ENCODE measurements at regions not wholly inside any gene's neighbourhood (a gene's known extent, or its start where the extent isn't known, plus 50 kb on each side); places are given as distances from the start of the nearest gene placed in this dataset.

- WGBS (ENCODE audit: insufficient coverage) = 78% methylated on average over 1 of the region's 1 CpG
Measured at GRCh38 chrX:22347491-22347890, 74.8 kb downstream of the CBLL2 start.

GRCh38 chrX:22349116-22349515 lies 76.4 kb downstream of the CBLL2 start:
- H3K27ac ChIP-seq (ENCODE audit: insufficient read depth in 1 of 2, low read depth in 1 of 2, low read length in 2 of 2, poor library complexity in 1 of 2, severe bottlenecking in 2 of 2) = no peak overlapping the region
- POLR2A ChIA-PET = no interaction called here
- H3K36me3 ChIP-seq (ENCODE audit: control insufficient read depth in 4 of 4, insufficient read depth in 4 of 4, low read length in 3 of 4) = no peaks in the 10 kb centered on the region
- CTCF ChIA-PET = no interaction called here
- no peaks in the 10 kb centered on the region for H3K4me1 ChIP-seq (ENCODE audit: control extremely low read depth in 1 of 4, control insufficient read depth in 4 of 4, insufficient read depth in 4 of 4, low read length in 3 of 4)
- H3K4me3 ChIP-seq (ENCODE audit: control insufficient read depth in 1 of 7, extremely low read depth in 1 of 7, insufficient read depth in 4 of 7, low read depth in 2 of 7, low read length in 6 of 7) = no peak overlapping the region
- H3K9me3 ChIP-seq (ENCODE audit: control extremely low read depth in 1 of 5, control insufficient read depth in 4 of 5, insufficient read depth in 2 of 5, low read depth in 1 of 5, low read length in 4 of 5) = no peaks in the 10 kb centered on the region
- H3K27me3 ChIP-seq (replicated peaks in 2 of 5; ENCODE audit: control insufficient read depth in 4 of 5, insufficient read depth in 5 of 5, low read length in 4 of 5) = peaks cover 0 to 4% (median 0%) of the 10 kb centered on the region in 5 experiments
- DNase-seq = no peak
- 61% methylated on average over 2 of the region's 2 CpGs for WGBS (ENCODE audit: insufficient coverage)

More at GRCh38 chrX:22347491-22347890, 74.8 kb downstream of the CBLL2 start:
- Histone ChIP-seq H3K4me1 (ENCODE audit: control extremely low read depth in 1 of 4, control insufficient read depth in 4 of 4, insufficient read depth in 4 of 4, low read length in 3 of 4) (no peaks in the 10 kb centered on the region), H3K27ac (ENCODE audit: insufficient read depth in 1 of 2, low read depth in 1 of 2, low read length in 2 of 2, poor library complexity in 1 of 2, severe bottlenecking in 2 of 2) (no peak overlapping the region), H3K27me3 (replicated peaks in 2 of 5; ENCODE audit: control insufficient read depth in 4 of 5, insufficient read depth in 5 of 5, low read length in 4 of 5) (no peaks in the 10 kb centered on the region), H3K36me3 (ENCODE audit: control insufficient read depth in 4 of 4, insufficient read depth in 4 of 4, low read length in 3 of 4) (no peaks in the 10 kb centered on the region), H3K4me3 (ENCODE audit: control insufficient read depth in 1 of 7, extremely low read depth in 1 of 7, insufficient read depth in 4 of 7, low read depth in 2 of 7, low read length in 6 of 7) (no peak overlapping the region), H3K9me3 (ENCODE audit: control extremely low read depth in 1 of 5, control insufficient read depth in 4 of 5, insufficient read depth in 2 of 5, low read depth in 1 of 5, low read length in 4 of 5) (no peaks in the 10 kb centered on the region)
- ChIA-PET CTCF (no interaction called here), POLR2A (no interaction called here)
- DNase-seq = no peak

DNA sequence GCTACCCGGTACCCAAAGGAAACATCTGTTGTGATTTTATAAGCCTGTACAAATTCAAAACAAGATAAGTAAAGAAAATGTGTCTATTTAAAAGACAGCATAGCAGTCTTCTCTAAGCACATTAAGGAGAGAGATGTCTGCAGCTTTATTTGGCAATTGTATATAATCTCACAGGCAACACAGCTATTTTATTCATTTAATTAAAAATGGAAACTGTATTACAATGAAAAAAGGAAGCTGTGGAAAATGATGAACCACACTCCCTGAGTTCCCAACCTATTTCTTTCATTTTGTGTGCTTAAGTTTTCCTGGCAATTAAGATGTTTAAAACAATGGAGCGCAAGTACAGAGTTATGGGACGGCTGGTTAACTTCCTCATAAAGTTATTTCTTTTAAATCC lies 78.4 kb downstream of the CBLL2 start:
- WGBS (ENCODE audit: insufficient coverage) = no CpG with 5 or more reads among the region's 3 CpGs
- H3K4me3 ChIP-seq (ENCODE audit: control insufficient read depth in 1 of 7, extremely low read depth in 1 of 7, insufficient read depth in 4 of 7, low read depth in 2 of 7, low read length in 6 of 7) = no peak overlapping the region

DNA sequence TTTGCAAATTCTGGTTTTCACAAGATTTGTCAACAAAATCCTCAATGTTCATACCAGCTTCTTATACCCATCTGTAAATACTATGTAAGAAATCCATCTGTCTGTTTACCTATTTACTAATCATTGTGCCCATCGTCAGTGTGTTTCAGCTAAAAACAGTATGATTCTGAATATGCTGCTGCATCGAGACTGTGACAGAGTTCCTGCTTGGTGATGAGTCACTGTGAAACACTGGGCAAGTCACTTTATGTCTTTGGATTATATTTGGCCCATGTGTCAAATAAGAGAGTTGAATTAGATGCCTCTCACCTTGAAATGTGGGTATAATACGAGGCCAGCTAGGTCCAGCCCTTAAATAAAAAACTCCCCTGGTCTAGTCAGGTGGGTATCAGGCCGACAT lies 79.3 kb downstream of the CBLL2 start:
- 83% methylated on average over 3 of the region's 4 CpGs for WGBS (ENCODE audit: insufficient coverage)
- Histone ChIP-seq H3K27me3 (replicated peaks in 2 of 5; ENCODE audit: control insufficient read depth in 4 of 5, insufficient read depth in 5 of 5, low read length in 4 of 5) (peaks cover 0 to 4% (median 0%) of the 10 kb centered on the region in 5 experiments), H3K36me3 (ENCODE audit: control insufficient read depth in 4 of 4, insufficient read depth in 4 of 4, low read length in 3 of 4) (no peaks in the 10 kb centered on the region), H3K27ac (ENCODE audit: insufficient read depth in 1 of 2, low read depth in 1 of 2, low read length in 2 of 2, poor library complexity in 1 of 2, severe bottlenecking in 2 of 2) (no peak overlapping the region), H3K4me1 (ENCODE audit: control extremely low read depth in 1 of 4, control insufficient read depth in 4 of 4, insufficient read depth in 4 of 4, low read length in 3 of 4) (no peaks in the 10 kb centered on the region), H3K4me3 (ENCODE audit: control insufficient read depth in 1 of 7, extremely low read depth in 1 of 7, insufficient read depth in 4 of 7, low read depth in 2 of 7, low read length in 6 of 7) (no peak overlapping the region), H3K9me3 (ENCODE audit: control extremely low read depth in 1 of 5, control insufficient read depth in 4 of 5, insufficient read depth in 2 of 5, low read depth in 1 of 5, low read length in 4 of 5) (no peaks in the 10 kb centered on the region)
- DNase-seq = no peak
- ChIA-PET CTCF (no interaction called here), POLR2A (no interaction called here)

More for the DNA sequence above, 78.4 kb downstream of the CBLL2 start:
- Histone ChIP-seq H3K27me3 (replicated peaks in 2 of 5; ENCODE audit: control insufficient read depth in 4 of 5, insufficient read depth in 5 of 5, low read length in 4 of 5) (peaks cover 0 to 4% (median 0%) of the 10 kb centered on the region in 5 experiments), H3K4me1 (ENCODE audit: control extremely low read depth in 1 of 4, control insufficient read depth in 4 of 4, insufficient read depth in 4 of 4, low read length in 3 of 4) (no peaks in the 10 kb centered on the region), H3K27ac (ENCODE audit: insufficient read depth in 1 of 2, low read depth in 1 of 2, low read length in 2 of 2, poor library complexity in 1 of 2, severe bottlenecking in 2 of 2) (no peak overlapping the region), H3K9me3 (ENCODE audit: control extremely low read depth in 1 of 5, control insufficient read depth in 4 of 5, insufficient read depth in 2 of 5, low read depth in 1 of 5, low read length in 4 of 5) (no peaks in the 10 kb centered on the region), H3K36me3 (ENCODE audit: control insufficient read depth in 4 of 4, insufficient read depth in 4 of 4, low read length in 3 of 4) (no peaks in the 10 kb centered on the region)
- DNase-seq = peak in 1 of 3 donors; percentile 0
- POLR2A ChIA-PET = no interaction called here
- CTCF ChIA-PET = no interaction called here

DNA sequence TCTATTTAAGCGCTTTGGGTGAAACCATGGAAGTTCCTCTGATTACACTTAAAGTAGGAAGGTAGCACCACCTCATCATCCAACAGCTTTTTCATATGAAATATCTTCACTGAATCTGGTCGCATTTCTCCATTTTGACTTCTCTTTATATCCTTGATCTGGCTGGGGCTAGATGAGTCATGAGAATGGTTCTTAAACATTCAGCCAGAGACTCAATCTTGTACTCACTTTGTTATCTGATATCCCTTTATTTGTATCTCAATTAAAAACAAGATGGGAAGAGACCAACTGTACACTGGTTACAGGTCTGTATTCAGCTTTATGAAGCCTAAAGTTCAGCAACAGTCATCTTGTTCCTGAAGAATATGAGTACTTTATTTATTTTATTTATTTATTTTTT lies 84.9 kb downstream of the CBLL2 start:
- ChIA-PET CTCF (no interaction called here), POLR2A (no interaction called here)
- Histone ChIP-seq H3K4me3 (ENCODE audit: control insufficient read depth in 1 of 7, extremely low read depth in 1 of 7, insufficient read depth in 4 of 7, low read depth in 2 of 7, low read length in 6 of 7) (no peak overlapping the region), H3K36me3 (ENCODE audit: control insufficient read depth in 4 of 4, insufficient read depth in 4 of 4, low read length in 3 of 4) (no peaks in the 10 kb centered on the region), H3K27me3 (replicated peaks in 2 of 5; ENCODE audit: control insufficient read depth in 4 of 5, insufficient read depth in 5 of 5, low read length in 4 of 5) (peaks cover 0 to 4% (median 0%) of the 10 kb centered on the region in 5 experiments), H3K27ac (ENCODE audit: insufficient read depth in 1 of 2, low read depth in 1 of 2, low read length in 2 of 2, poor library complexity in 1 of 2, severe bottlenecking in 2 of 2) (no peak overlapping the region), H3K9me3 (ENCODE audit: control extremely low read depth in 1 of 5, control insufficient read depth in 4 of 5, insufficient read depth in 2 of 5, low read depth in 1 of 5, low read length in 4 of 5) (no peaks in the 10 kb centered on the region), H3K4me1 (ENCODE audit: control extremely low read depth in 1 of 4, control insufficient read depth in 4 of 4, insufficient read depth in 4 of 4, low read length in 3 of 4) (no peaks in the 10 kb centered on the region)
- DNase-seq = no peak
- no CpG with 5 or more reads among the region's 2 CpGs for WGBS (ENCODE audit: insufficient coverage)

- CTCF ChIA-PET = no interaction called here
Measured at GRCh38 chrX:22360129-22360528, 87.4 kb downstream of the CBLL2 start.

DNA sequence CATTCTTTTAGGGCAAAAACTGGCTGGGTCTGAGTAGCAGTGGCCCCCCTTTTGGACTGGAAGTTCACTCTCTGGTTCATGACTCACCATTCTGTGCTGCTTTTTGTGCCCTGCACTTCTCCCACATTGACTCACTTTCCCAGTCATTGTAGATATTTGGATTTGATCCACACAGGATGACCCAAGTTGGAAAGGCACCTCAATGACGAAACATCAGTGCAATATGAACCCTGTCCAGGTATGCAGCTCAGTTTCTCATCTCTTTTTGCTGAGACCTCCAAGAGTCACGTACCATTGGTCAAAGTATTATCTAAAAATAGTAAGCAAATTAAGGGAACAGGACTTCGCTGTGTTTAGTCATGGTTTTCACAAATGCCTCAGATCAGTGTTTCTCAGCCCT lies 92.7 kb downstream of the CBLL2 start:
- ChIA-PET CTCF (no interaction called here), POLR2A (no interaction called here)
- Histone ChIP-seq H3K36me3 (ENCODE audit: control insufficient read depth in 4 of 4, insufficient read depth in 4 of 4, low read length in 3 of 4) (no peaks in the 10 kb centered on the region), H3K27me3 (replicated peaks in 2 of 5; ENCODE audit: control insufficient read depth in 4 of 5, insufficient read depth in 5 of 5, low read length in 4 of 5) (no peaks in the 10 kb centered on the region), H3K9me3 (ENCODE audit: control extremely low read depth in 1 of 5, control insufficient read depth in 4 of 5, insufficient read depth in 2 of 5, low read depth in 1 of 5, low read length in 4 of 5) (no peaks in the 10 kb centered on the region), H3K4me3 (ENCODE audit: control insufficient read depth in 1 of 7, extremely low read depth in 1 of 7, insufficient read depth in 4 of 7, low read depth in 2 of 7, low read length in 6 of 7) (no peak overlapping the region), H3K27ac (ENCODE audit: insufficient read depth in 1 of 2, low read depth in 1 of 2, low read length in 2 of 2, poor library complexity in 1 of 2, severe bottlenecking in 2 of 2) (no peak overlapping the region), H3K4me1 (ENCODE audit: control extremely low read depth in 1 of 4, control insufficient read depth in 4 of 4, insufficient read depth in 4 of 4, low read length in 3 of 4) (no peaks in the 10 kb centered on the region)
- 89% methylated on average over 2 of the region's 3 CpGs for WGBS (ENCODE audit: insufficient coverage)
- no peak for DNase-seq

More at GRCh38 chrX:22360129-22360528, 87.4 kb downstream of the CBLL2 start:
- 96% methylated on average over 2 of the region's 3 CpGs for WGBS (ENCODE audit: insufficient coverage)
- Histone ChIP-seq H3K4me1 (ENCODE audit: control extremely low read depth in 1 of 4, control insufficient read depth in 4 of 4, insufficient read depth in 4 of 4, low read length in 3 of 4) (no peaks in the 10 kb centered on the region), H3K9me3 (ENCODE audit: control extremely low read depth in 1 of 5, control insufficient read depth in 4 of 5, insufficient read depth in 2 of 5, low read depth in 1 of 5, low read length in 4 of 5) (no peaks in the 10 kb centered on the region), H3K4me3 (ENCODE audit: control insufficient read depth in 1 of 7, extremely low read depth in 1 of 7, insufficient read depth in 4 of 7, low read depth in 2 of 7, low read length in 6 of 7) (no peak overlapping the region), H3K27ac (ENCODE audit: insufficient read depth in 1 of 2, low read depth in 1 of 2, low read length in 2 of 2, poor library complexity in 1 of 2, severe bottlenecking in 2 of 2) (no peak overlapping the region), H3K36me3 (ENCODE audit: control insufficient read depth in 4 of 4, insufficient read depth in 4 of 4, low read length in 3 of 4) (no peaks in the 10 kb centered on the region), H3K27me3 (replicated peaks in 2 of 5; ENCODE audit: control insufficient read depth in 4 of 5, insufficient read depth in 5 of 5, low read length in 4 of 5) (no peaks in the 10 kb centered on the region)
- POLR2A ChIA-PET = no interaction called here
- DNase-seq = no peak
